Nephron progenitor cell (in vitro differentiated cells): ENCODE measurements at regions not wholly inside any gene's neighbourhood (a gene's known extent, or its start where the extent isn't known, plus 50 kb on each side); places are given as distances from the start of the nearest gene placed in this dataset.
A peak's percentile ranks its signal among the peaks of the same experiment; 100 is the strongest.

ENCODE experiments used
- DNase-seq: peaks from one replicate; pipeline ENCODE4 v3.0.0; 2021
- H3K27ac Mint-ChIP-seq: 2 replicates; pipeline ENCODE4 v1.8.0; 2021; ENCODE audit warnings: mild to moderate bottlenecking, moderate library complexity, mixed read lengths
- H3K27me3 Mint-ChIP-seq: 2 replicates; pipeline ENCODE4 v1.8.0; 2021; ENCODE audit warnings: mild to moderate bottlenecking, low read depth, mixed read lengths; ENCODE audit not compliant: poor library complexity
- H3K36me3 Mint-ChIP-seq: 2 replicates; pipeline ENCODE4 v1.8.0; 2021; ENCODE audit warnings: low read depth, mixed read lengths
- H3K4me1 Mint-ChIP-seq: 2 replicates; pipeline ENCODE4 v1.8.0; 2021; ENCODE audit warnings: mixed read lengths
- H3K4me3 Mint-ChIP-seq: 2 replicates; pipeline ENCODE4 v1.8.0; 2021; ENCODE audit warnings: mild to moderate bottlenecking, moderate library complexity, mixed read lengths
- H3K9me3 Mint-ChIP-seq: 2 replicates; pipeline ENCODE4 v1.8.0; 2021; ENCODE audit warnings: mild to moderate bottlenecking, moderate library complexity, mixed read lengths
- CTCF ChIP-seq: fragments of 200-600 bp; sonication (generic); IDR thresholded peaks from 2 replicates; pipeline ENCODE4 v1.5.0; 2021; ENCODE audit warnings: antibody characterized with exemption

- H3K36me3 Mint-ChIP-seq: no peaks in the 10 kb centered on the region
- H3K27me3 Mint-ChIP-seq: peaks cover 4% of the 10 kb centered on the region
- peak; percentile 11 for DNase-seq
- no peak overlapping the region for H3K27ac Mint-ChIP-seq
- no peak overlapping the region for H3K4me3 Mint-ChIP-seq
- H3K4me1 Mint-ChIP-seq: peaks cover 19% of the 10 kb centered on the region
- TF ChIP-seq CTCF: no peak
- H3K9me3 Mint-ChIP-seq: no peaks in the 10 kb centered on the region
Observed at GRCh38 chr10:117929327-117930067, 117.2 kb downstream of the RAB11FIP2 start.

GRCh38 chr10:117931078-117931477, 115.7 kb downstream of the RAB11FIP2 start:
- no peak overlapping the region for H3K4me3 Mint-ChIP-seq
- no peak overlapping the region for H3K27ac Mint-ChIP-seq
- no peaks in the 10 kb centered on the region for H3K36me3 Mint-ChIP-seq
- DNase-seq: no peak
- TF ChIP-seq CTCF: no peak
- H3K9me3 Mint-ChIP-seq: no peaks in the 10 kb centered on the region
- H3K27me3 Mint-ChIP-seq: peaks cover 8% of the 10 kb centered on the region
- H3K4me1 Mint-ChIP-seq: peaks cover 21% of the 10 kb centered on the region

- H3K9me3 Mint-ChIP-seq: no peaks in the 10 kb centered on the region
- H3K36me3 Mint-ChIP-seq: no peaks in the 10 kb centered on the region
- DNase-seq: no peak
- TF ChIP-seq CTCF: no peak
- H3K27ac Mint-ChIP-seq: no peak overlapping the region
- peaks cover 25% of the 10 kb centered on the region for H3K4me1 Mint-ChIP-seq
- no peak overlapping the region for H3K4me3 Mint-ChIP-seq
- H3K27me3 Mint-ChIP-seq: peaks cover 10% of the 10 kb centered on the region
Observed at GRCh38 chr10:117933036-117933435, 113.7 kb downstream of the RAB11FIP2 start.

- peaks cover 25% of the 10 kb centered on the region for H3K4me1 Mint-ChIP-seq
- H3K9me3 Mint-ChIP-seq: no peaks in the 10 kb centered on the region
- no peak for TF ChIP-seq CTCF
- no peak overlapping the region for H3K4me3 Mint-ChIP-seq
- peaks cover 8% of the 10 kb centered on the region for H3K27me3 Mint-ChIP-seq
- H3K36me3 Mint-ChIP-seq: no peaks in the 10 kb centered on the region
- no peak overlapping the region for H3K27ac Mint-ChIP-seq
- no peak for DNase-seq
Observed at GRCh38 chr10:117934477-117934876, 112.3 kb downstream of the RAB11FIP2 start.

- peaks cover 12% of the 10 kb centered on the region for H3K27me3 Mint-ChIP-seq
- peaks cover 19% of the 10 kb centered on the region for H3K4me1 Mint-ChIP-seq
- no peak for TF ChIP-seq CTCF
- no peak overlapping the region for H3K4me3 Mint-ChIP-seq
- H3K9me3 Mint-ChIP-seq: no peaks in the 10 kb centered on the region
- DNase-seq: no peak
- H3K27ac Mint-ChIP-seq: no peak overlapping the region
- H3K36me3 Mint-ChIP-seq: no peaks in the 10 kb centered on the region
Observed at GRCh38 chr10:117936141-117936540, 110.6 kb downstream of the RAB11FIP2 start.

GRCh38 chr10:117936566-117936965, 110.2 kb downstream of the RAB11FIP2 start:
- TF ChIP-seq CTCF: no peak
- Mint-ChIP-seq H3K27ac (no peak overlapping the region), H3K36me3 (no peaks in the 10 kb centered on the region), H3K4me1 (peaks cover 19% of the 10 kb centered on the region), H3K27me3 (peaks cover 16% of the 10 kb centered on the region), H3K4me3 (no peak overlapping the region), H3K9me3 (no peaks in the 10 kb centered on the region)
- no peak for DNase-seq
